ENCODE measurements at regions not wholly inside any gene's neighbourhood (a gene's known extent, or its start where the extent isn't known, plus 50 kb on each side); places are given as distances from the start of the nearest gene placed in this dataset.

DNA sequence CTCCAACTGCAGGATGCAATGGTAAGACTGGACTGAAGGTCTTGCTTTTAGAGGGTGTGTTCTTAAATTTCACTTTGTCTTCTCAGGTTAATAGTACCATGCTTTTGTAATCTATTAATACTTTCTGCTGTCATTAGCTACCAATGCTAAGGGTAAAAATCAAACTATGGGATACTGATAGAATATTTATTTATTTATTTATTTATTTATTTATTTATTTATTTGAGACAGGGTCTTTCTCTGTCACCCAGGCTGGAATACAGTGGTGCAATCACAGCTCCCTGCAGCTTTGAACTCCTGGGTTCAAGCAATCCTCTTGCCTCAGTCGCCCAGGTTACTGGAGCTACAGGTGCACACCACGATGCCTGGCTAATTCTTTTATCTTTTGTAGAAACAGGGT is 152.1 kb downstream of the SPP2 start:
- Histone ChIP-seq H3K27me3 (ENCODE audit: insufficient read depth, low read depth, low read length) (no peaks in the 10 kb centered on the region), H3K27ac (ENCODE audit: low read length) (no peak overlapping the region), H3F3A (ENCODE audit: insufficient read depth, low read length, poor library complexity, severe bottlenecking) (no peaks in the 10 kb centered on the region), H3K4me2 (ENCODE audit: low read length) (no peak overlapping the region), H4K20me1 (ENCODE audit: insufficient read depth) (no peaks in the 10 kb centered on the region), H3K9ac (ENCODE audit: low read length) (no peak overlapping the region), H3K79me2 (replicated peaks; ENCODE audit: insufficient read depth, low read length) (no peaks in the 10 kb centered on the region), H3K4me3 (ENCODE audit: low read length) (no peak overlapping the region), H3K9me3 (ENCODE audit: low read length) (no peaks in the 10 kb centered on the region), H3K36me3 (ENCODE audit: insufficient read depth, low read length) (no peaks in the 10 kb centered on the region), H2AFZ (ENCODE audit: low read depth, low read length) (no peak overlapping the region), H3K9me2 (ENCODE audit: insufficient read depth, low read length) (no peaks in the 10 kb centered on the region)
- TF ChIP-seq RAD21 (conservative IDR thresholded peaks at IDR 0.05) (no peak), TAF1 (IDR thresholded peaks at IDR 0.05; ENCODE audit: low read depth) (no peak), POLR2AphosphoS5 (IDR thresholded peaks at IDR 0.05) (no peak), EZH2 (IDR thresholded peaks at IDR 0.05; ENCODE audit: borderline replicate concordance, insufficient read depth, low read length, poor library complexity, severe bottlenecking) (no peak), MXI1 (conservative IDR thresholded peaks at IDR 0.05; ENCODE audit: poor library complexity, severe bottlenecking) (no peak), SMC3 (conservative IDR thresholded peaks at IDR 0.05; ENCODE audit: poor library complexity) (no peak)

DNA sequence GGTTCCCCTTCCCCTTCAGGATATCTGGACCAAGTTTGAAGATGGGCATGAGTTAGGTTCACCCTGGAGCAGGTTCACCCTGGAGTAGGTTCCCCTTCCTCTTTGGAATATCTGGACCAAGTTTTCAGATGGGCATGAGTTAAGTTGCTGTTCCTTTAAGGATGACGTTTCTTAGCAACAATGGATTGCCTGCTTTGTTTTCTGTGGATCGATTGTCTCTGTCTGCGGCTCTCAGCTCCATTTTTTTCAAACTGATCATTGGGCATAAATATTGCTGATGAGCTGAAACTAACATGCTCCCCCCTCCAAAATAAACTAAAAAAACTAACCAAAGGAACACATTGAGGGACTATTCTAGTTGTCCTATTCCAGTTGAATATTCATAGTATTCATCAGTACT is 149.5 kb downstream of the SPP2 start:
- Histone ChIP-seq H4K20me1 (ENCODE audit: insufficient read depth) (no peaks in the 10 kb centered on the region), H3K79me2 (replicated peaks; ENCODE audit: insufficient read depth, low read length) (no peaks in the 10 kb centered on the region), H3K27me3 (ENCODE audit: insufficient read depth, low read depth, low read length) (no peaks in the 10 kb centered on the region), H3K9me2 (ENCODE audit: insufficient read depth, low read length) (no peaks in the 10 kb centered on the region), H3K4me3 (ENCODE audit: low read length) (peak overlapping the region; percentile 15), H3K9me3 (ENCODE audit: low read length) (no peaks in the 10 kb centered on the region), H3K36me3 (ENCODE audit: insufficient read depth, low read length) (no peaks in the 10 kb centered on the region), H2AFZ (ENCODE audit: low read depth, low read length) (no peak overlapping the region), H3K27ac (ENCODE audit: low read length) (no peak overlapping the region), H3F3A (ENCODE audit: insufficient read depth, low read length, poor library complexity, severe bottlenecking) (no peaks in the 10 kb centered on the region), H3K9ac (ENCODE audit: low read length) (no peak overlapping the region), H3K4me2 (ENCODE audit: low read length) (no peak overlapping the region)
- TF ChIP-seq TAF1 (IDR thresholded peaks at IDR 0.05; ENCODE audit: low read depth) (no peak), CTCF (IDR thresholded peaks at IDR 0.05; ENCODE audit: poor library complexity, severe bottlenecking) (no peak)

- no peaks in the 10 kb centered on the region for H3F3A ChIP-seq (ENCODE audit: insufficient read depth, low read length, poor library complexity, severe bottlenecking)
- no peaks in the 10 kb centered on the region for H3K36me3 ChIP-seq (ENCODE audit: insufficient read depth, low read length)
- H3K79me2 ChIP-seq (replicated peaks; ENCODE audit: insufficient read depth, low read length) = no peaks in the 10 kb centered on the region
- no peaks in the 10 kb centered on the region for H4K20me1 ChIP-seq (ENCODE audit: insufficient read depth)
- H3K9me2 ChIP-seq (ENCODE audit: insufficient read depth, low read length) = no peaks in the 10 kb centered on the region
- H2AFZ ChIP-seq (ENCODE audit: low read depth, low read length) = no peak overlapping the region
- no peaks in the 10 kb centered on the region for H3K9me3 ChIP-seq (ENCODE audit: low read length)
- H3K9ac ChIP-seq (ENCODE audit: low read length) = no peak overlapping the region
- no peak for TF ChIP-seq MXI1 (conservative IDR thresholded peaks at IDR 0.05; ENCODE audit: poor library complexity, severe bottlenecking)
- no peak for TF ChIP-seq REST (IDR thresholded peaks at IDR 0.05; ENCODE audit: borderline replicate concordance)
- TF ChIP-seq EP300 (conservative IDR thresholded peaks at IDR 0.05; ENCODE audit: poor library complexity, severe bottlenecking) = no peak
- no peak for TF ChIP-seq CTCF (IDR thresholded peaks at IDR 0.05; ENCODE audit: poor library complexity, severe bottlenecking)
- TF ChIP-seq POLR2AphosphoS5 (IDR thresholded peaks at IDR 0.05) = no peak
- TF ChIP-seq TAF1 (IDR thresholded peaks at IDR 0.05; ENCODE audit: low read depth) = no peak
- no peak for TF ChIP-seq SMC3 (conservative IDR thresholded peaks at IDR 0.05; ENCODE audit: poor library complexity)
- no peak for TF ChIP-seq EZH2 (IDR thresholded peaks at IDR 0.05; ENCODE audit: borderline replicate concordance, insufficient read depth, low read length, poor library complexity, severe bottlenecking)
- no peak for TF ChIP-seq RAD21 (conservative IDR thresholded peaks at IDR 0.05)
- no peak overlapping the region for H3K27ac ChIP-seq (ENCODE audit: low read length)
- H3K27me3 ChIP-seq (ENCODE audit: insufficient read depth, low read depth, low read length) = no peaks in the 10 kb centered on the region
- no peak overlapping the region for H3K4me2 ChIP-seq (ENCODE audit: low read length)
- no peak overlapping the region for H3K4me3 ChIP-seq (ENCODE audit: low read length)
These were observed 148.5 kb downstream of the SPP2 start for GRCh38 chr2:234198976-234199375.
